IPS-NIHi7 (cell line): ENCODE measurements at regions not wholly inside any gene's neighbourhood (a gene's known extent, or its start where the extent isn't known, plus 50 kb on each side); places are given as distances from the start of the nearest gene placed in this dataset.
A peak's percentile ranks its signal among the peaks of the same experiment; 100 is the strongest.

Experiments
- DNase-seq: peaks from one replicate; pipeline ENCODE4 v3.0.0; 2012; ENCODE audit warnings: mixed read lengths; ENCODE audit errors: extremely low spot score

DNA sequence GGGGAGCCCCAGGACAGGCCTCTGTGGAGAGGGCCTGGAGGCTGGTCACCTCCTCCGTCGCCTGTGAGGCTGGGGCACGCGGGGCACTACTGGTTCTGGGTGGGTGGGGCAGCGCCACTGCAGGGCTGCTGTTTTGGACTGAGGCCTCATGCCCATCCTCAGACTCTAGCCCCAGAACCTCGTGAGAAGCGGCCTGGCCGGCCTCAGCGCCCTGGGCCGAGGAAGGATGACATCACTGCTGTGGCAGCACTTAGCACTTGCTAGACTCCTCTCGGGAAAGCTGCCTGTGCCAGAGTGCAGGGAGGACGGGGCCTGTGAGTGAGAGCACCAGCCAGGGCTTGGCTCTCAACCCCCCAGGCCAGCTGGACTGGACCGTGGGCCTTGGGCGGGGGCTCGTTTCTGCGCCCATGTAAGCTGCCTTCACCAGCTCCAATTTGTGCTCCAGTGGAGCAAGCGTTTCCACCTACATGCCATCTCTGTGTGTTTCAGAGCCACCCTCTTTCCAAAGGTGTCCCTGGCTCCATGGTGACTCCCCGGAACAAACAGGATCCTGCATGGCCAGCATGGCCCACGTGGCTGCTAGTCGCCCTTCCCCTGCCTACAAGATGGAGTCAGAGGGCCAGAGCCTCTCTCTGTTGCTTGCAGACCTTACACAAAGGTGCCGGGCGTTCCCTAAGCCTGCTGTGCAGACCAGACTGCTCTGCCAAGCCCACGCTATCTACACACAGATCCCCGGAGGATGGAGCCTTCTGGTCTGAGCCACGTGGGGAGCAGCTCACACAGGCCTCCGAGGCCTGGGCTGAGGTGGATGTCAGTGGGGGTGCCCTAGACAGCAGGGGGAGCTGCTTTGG lies 102.9 kb downstream of the CTTN start:
- no peak for DNase-seq

DNA sequence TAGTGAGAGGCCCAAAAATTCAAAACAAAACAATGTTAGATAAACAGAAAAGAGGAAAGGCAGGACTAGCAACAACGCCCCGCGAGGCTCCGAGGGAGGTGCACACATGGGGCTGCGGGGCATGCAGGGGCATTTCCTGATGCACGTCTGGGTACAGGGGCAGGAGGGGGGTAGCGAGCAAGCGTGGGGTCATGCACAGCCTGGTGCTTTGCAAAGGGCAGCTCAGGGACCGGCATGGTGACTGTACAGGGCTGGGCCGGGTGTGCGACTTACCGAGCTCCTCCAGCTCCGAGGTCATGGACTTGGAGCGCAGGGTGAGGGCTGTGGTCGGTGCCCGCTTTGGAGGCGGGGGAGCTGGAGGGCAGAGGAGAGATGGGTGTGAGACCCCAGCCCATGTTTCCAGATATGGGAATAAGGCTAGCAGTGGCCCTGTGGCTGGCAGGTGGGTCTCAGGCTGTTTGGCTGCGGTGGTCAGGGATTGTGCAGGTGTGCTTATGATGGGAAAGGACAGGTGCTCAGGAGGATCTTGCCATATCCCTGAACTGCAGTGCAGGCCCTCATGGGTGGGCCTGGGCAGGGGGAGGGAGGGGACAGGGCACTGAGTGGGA lies 103.7 kb downstream of the CTTN start:
- DNase-seq: no peak

DNA sequence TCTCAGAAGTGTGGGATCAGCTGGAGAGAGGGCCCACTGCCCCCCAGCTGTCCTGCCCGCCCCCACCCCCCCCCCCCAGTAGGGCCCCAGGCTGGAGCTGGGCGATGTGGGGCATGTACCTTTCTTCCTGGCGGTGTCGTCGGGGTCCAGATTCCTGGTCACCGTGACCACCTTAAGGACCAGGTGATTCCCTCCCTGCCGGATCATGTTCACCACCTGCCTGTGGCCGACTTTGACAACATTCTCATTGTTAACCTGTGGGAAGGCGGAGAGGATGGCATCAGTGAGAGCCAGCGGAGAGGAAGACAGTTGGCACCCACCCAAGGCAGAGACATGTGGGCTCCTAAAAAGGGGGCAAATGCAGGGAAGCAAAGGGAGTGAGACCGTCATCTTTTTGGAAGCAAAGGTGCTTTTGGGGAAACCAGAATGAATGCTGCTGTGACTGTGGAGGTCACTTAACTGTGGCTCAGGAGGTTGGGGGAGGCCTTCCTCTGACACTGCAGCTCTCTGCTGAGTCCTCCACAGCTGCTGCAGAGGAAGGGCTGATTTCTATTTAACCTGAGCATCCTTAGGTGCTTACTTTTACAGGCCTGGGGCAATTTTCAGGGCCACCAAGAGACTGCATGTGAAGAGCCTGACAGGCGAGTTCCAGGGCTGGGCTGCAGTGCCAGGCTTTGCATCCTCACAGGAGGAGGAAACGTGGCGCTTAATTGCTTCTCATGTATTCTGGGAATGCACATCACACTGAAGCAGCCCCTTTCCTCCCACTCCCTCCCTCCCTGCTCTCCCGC lies 104.5 kb downstream of the CTTN start:
- DNase-seq: no peak

DNA sequence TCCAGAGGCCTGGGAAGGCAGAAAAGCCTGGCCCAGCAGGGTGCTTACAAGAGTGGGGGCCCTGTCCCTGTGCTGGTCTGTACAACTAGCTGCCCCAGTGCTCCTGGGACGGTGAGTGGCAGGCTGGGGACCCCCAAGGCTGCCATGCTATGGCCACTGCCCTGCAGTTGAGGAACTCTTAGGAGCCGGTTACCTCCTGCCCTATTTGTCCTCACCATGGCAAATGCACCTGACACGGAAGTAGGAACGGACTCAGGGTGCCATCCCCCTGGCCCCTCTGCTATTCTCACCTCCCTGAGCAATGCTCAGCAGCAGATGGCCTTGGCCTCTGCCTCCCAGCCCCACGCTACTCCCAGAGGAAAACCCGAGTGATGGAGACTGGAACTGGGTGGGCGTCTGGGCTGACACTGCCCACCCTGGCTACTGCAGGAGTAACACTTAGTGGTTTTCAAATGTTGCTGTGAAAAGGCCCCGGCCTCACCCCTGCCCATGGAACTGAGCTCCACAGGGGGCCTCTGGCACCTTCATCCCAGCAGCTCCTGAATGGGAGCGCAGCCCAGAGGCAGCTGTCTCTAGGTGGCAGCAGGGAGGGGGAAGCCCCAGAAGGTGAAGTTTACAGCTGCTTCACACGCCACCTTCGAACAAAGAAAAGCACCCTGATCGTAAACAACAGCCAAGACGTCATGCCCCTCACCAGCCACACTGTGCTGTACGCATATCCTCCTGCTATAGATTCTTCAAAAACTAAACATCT lies 105.3 kb downstream of the CTTN start:
- peak; percentile 74 for DNase-seq

DNA sequence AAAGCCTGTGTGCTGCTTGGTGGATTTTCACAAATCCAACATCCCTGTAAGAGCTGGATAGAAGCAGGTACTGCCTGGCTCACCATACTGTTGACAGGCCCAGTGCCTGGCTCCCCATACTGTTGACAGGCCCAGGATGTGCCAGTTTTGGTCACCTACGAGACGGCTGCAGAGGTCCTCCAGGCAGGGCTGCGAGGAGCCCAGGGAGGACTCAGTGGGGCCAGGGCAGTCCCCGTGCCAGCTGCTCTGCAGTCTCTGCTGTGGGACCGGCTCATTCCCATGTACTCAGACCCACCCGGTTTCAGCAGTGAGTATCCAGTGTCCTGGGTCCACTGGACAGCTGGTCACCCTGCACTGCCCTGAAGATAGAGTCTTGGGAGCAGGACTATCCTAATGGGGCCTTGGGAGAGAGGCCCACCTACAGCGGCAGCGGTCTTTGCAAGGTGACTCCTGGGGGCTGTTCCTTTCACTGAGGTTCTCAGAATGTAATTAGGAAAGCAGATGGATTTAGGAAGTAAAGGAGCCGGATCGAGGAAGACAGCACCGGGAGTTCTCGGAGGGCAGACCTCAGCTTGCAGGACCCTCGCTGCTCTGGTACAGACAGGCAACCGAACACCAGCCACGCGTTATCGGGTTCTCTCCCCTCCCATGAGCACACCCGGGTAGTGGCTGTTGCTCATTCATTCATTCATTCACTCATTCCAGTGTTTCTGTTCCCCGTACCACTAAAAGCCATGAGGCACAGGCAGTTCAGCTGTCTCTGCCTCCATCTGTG lies 106.1 kb downstream of the CTTN start:
- no peak for DNase-seq

DNA sequence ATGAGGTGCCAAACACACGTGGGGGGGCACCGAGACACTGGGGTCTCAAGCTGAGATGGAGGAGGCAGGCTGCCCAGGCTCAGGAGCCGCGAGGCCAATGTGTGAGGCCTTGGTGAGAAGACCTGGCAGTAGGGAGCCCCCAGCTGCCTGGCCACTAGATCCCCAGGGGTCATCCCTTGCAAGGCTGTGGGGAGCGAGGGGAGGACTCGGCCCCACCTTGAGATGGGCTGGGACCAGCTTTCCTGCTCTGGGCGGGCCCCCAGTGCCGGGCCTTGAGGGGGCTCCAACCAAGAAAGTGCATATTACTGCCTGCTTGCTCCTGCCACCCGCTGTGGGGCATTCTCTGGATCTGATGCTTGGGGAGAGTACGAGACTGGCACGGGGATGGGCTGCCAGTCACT lies 107.0 kb downstream of the CTTN start:
- no peak for DNase-seq

DNA sequence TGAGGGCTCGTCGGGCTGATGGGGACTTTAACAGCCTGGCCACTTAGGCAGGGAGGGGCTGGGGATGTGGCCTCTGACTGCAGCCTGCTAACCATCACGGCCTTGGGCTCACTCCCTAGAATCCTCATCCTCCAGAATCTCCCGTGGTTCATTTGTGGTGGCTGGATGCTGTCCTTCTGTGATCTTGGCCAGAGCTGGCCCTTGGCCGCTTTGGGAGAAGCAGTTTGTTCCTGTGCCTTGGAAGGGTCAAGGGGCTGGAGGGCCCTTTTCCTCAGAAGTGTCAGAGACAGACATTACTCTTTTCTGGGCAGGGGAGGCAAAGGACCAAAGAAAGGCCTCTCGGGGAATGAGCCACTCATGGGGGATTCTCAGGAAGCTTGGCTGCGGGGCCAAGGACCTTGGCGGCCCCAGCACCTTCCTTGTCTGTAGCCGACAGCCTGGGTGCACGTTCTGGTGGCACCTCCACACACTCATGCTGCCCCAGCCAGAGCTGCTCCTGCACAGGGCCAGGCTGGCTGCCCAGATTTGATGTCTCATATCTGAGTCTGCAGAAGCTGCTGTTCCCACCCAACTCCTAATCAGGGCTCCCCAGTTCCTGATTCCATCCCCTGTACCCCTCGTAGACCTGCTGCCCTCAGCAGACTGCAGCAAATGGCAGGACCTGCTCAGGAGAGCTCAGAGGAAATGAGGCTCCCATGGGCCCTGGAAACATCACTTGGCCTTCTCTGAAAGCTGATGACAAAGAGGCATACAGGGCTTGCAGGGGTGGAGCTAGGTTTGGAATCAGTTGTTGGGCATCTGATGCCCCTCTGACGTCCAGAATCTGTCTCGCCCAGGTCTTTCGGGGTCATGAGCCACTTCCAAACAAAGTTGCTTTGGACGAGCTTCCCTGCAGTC lies 107.7 kb downstream of the CTTN start:
- DNase-seq: no peak

DNA sequence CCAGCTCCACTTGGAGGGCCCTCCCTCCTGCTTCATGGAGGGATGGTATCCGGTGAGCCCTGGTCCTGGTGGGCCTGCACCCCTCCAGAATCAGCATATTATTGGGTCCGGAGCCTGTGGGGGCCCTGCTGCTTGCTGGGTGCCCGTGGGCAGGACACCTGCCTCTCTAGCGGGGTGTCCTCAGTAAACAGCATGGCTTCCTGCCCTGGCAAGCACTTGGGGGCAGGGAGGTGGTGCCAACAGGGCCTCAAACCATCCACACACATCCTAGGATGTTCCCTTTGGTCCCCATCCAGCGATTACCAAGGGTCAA lies 108.3 kb downstream of the CTTN start:
- DNase-seq: no peak

DNA sequence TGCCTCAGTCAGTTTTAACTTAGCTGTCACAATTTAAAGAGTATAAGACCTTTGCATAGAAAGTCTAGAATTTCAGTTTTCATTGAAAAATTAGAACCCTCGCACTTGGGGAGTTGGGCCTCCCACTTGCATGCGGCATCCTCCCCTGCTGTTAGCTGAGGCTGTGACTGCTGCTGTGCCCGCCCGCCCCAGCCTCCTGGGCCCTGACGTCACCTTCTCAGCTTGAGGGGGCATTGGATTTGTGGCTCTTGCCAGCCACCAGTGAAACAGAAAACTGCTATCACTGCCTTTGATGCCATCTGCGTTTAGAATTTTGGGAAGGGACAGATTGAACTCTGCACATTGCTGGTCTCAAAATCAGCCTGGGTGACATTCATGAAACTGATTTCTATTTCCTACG lies 108.7 kb downstream of the CTTN start:
- no peak for DNase-seq

DNA sequence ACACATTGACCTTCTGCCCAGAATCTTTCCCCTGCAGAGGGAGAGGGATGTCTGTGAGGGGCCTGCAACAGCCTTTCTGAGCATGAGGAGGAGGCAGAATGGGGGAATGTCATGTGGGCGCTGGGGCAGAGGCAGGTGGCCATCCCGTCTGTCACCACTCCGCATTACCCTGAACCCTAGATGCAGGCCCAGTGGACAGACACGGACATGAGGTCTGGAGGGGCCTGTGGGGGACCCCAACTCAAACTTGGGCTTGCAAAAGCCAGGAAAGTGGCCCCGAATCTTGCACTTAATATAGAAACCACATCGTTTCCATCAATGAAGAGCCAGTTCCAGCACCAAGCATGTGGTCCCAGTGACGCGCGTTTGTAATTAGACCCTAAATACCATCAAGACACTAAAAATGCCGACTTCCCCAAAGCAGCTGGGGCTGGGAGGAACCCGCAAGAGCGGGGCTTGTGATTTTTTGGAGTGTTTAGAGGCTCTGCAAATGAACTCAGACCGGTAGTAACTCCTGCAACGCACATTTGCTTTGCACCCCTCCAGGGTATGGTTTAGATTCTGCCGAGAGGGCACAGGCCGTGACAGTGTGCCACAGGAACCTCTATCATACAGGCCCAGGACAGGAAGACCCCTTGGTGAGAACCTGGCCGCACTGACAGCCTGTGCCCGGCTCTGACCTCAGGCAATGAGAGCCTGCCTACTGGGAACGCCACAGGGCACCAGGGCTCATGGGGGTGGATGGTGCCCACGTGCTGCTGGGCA lies 109.3 kb downstream of the CTTN start:
- no peak for DNase-seq

DNA sequence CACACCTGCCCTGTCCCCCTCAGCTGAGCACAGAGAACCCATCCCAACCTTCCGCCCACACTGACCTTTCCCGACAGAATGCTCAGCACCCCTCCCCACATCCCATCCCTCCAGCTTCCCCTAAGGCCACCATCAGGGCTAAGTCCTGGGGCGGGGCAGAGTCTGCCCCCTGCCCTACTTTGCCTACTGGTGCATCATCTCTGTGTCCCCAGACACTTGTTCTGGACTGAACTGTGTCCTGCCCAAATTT lies 109.8 kb downstream of the CTTN start:
- no peak for DNase-seq

DNA sequence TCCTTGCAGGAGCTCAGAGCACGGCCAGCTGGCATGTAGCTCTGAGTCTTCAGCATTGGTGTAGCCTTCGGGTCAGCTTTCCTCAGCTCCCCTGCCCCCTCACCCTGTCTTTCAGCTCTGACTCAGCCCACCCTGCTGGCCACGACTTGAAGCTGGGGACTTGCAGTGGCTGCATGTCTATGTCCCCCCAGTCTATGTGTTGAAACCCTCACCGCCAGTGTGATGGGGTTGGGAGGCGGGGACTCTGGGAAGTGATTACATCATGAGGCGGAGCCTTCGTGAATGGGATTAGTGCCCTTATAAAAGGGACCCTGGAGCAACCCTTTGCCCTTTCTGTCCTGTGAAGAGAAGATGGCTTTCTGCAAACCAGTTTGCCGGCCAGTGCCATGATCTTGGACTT lies 111.1 kb downstream of the CTTN start:
- no peak for DNase-seq

DNA sequence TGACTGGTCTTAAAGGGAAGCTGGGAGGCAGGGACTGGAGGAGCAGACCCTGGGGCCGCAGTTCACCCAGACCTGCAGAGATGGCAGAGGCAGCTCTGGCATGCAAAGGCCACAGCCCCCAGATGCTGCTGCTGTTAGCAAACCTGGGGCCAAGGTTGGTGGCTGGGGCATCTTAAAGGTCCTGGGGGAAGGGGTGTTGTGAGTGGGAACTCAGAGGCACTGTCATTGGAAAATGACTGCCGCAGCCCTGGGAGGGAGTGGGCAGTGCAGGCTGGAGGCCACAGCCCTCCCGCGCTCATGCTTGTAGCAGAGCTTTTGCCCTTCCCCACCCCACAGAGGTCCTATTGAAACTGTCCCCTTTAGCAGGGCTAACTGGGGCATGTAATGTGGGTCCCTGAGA lies 111.8 kb downstream of the CTTN start:
- DNase-seq: no peak

DNA sequence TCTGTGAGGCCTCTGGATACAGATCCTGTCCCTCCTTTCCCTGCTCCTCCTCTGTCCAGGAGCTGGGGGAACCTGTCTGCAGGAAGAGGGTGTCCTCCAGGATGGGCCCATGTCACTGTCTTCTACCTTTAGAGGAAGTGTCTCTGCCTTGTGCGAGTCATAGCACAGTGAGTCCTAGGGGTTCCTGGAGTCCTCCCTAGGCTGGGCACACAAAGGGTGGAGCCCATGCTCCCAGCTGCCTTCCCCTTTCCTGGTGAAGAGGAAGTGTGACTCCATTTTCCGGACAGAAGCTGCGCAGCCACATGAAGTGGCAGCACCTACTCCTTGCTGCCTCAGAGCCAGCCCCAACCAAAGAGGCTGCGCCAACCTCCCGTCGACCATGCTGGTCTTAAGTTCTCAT lies 112.2 kb downstream of the CTTN start:
- DNase-seq: no peak

DNA sequence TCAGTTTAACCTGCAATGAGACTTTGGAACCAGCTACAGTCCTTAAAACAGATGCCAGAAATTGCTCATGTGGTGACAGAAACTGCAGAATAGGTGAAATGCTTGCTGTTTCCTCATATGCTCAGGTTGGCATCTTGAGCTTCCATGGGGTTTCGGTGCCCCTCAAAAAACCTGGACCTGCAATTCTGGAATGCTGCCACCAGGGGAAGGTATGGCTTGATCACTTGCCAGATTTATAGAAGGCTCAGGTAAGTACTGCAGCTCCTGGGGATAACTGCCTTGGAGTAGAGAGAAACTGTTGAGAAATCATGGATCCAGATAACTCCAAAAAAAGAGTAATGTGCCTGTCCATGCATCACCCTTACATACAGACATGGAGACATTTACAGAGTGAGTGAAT lies 113.0 kb downstream of the CTTN start:
- DNase-seq: peak; percentile 65

DNA sequence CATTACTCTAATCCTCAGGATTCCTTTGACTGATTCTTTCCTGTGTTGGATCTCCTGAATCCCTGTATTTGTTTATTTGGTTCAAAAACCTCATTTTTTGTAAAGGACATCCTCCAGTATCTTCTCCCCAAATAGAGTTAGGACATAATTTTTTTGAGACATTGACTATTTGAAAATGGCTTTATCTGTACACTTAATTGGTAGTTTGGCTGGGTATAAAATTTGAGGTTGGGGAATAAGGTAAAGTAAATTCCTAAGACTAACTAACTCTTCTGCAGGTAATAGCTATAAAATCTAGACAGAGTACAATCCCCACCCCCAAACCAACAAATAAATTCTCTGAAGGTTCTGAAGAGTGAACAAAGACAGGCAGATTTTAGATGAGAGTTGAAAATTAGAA lies 114.4 kb downstream of the CTTN start:
- no peak for DNase-seq

DNA sequence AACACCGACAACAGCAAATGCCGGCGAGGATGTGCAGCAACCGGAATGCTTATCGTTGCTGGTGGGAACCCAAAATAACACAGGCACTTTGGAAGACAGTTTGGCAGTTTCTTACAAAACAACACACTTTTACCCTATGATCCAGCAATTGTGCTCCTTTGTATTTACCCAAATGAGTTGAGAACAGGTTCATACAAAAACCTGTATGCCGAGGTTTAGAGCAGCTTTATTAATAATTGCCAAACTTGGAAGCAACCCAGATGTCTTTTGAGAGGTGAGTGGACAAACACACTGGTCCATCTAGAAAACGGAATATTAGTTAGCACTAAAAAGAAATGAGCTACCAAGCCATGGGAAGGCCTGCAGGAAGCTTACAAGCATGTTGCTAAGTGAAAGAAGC lies 118.9 kb downstream of the CTTN start:
- DNase-seq: no peak

DNA sequence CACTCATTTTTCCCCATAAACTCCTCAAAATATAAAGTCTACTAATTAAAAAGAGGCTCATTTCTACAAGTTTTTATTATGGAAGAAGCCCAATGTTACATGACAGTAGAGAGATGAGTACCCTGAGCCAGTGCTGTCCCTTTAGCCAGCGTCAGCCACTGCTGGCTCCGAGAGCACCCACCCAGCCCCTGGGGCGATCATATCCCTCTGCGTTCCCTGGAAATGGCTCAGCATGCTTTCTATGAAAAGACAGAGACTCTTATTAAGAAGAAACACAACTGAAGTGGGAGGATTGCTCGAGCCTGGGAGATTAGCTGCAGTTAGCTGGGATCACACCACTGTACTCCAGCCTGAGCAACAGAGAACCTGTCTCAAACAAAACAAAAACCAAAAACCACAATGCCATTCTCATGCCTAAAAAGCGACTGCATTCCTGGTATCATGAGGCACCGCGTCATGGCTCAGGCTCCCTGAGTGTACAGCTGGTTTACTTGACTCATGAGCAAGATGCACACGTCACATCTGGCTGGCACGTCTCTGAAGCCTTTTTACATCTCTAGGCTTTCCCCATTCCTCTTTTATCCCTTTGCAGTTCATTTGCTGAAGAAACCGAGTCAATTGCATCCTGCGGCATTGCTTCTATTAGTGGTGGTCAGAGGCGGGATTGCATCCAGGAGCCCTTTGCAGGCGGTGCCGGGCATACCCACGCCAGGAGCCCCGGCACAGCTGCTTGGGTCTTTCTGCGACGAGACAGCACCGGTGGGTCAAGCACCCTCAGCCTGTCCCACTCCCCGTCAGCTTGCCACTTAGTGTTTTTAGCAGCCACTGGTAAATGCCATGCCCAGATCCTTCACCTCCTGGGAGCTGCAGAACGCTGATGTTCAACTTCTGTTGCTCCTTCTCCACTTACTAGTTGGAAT lies 119.9 kb downstream of the CTTN start:
- DNase-seq: no peak

DNA sequence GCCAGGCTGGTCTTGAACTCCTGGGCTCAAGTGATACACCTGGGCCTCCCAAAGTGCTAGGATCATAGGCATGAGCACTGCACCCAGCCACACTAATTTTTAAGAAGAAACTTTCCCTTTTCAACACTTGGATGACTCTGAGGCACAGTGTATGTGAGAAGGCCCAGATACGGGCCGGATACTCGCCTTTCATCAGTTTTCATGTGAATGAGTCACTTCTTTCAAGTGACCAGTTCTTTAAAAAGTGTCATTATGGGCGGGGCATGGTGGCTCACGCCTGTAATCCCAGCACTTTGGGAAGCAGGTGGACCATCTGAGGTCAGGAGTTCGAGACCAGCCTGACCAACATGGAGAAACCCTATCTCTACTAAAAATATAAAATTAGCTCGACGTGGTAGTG lies 120.8 kb downstream of the CTTN start:
- no peak for DNase-seq
